Adrenal gland (tissue), 5 donors: ENCODE measurements at regions not wholly inside any gene's neighbourhood (a gene's known extent, or its start where the extent isn't known, plus 50 kb on each side); places are given as distances from the start of the nearest gene placed in this dataset.

Source experiments
- CTCF ChIP-seq, 6 experiments: fragments of 450-650 bp in 4 of 6; fragments of 200-600 bp in 2 of 6; sonication (generic) in 1 of 6; IDR thresholded peaks; 1 replicate in 5 of 6; 2 replicates in 1 of 6; pipeline versions ENCODE4 v1.5.1 to v1.8.0; 2016 to 2021; ENCODE audit warnings: antibody characterized with exemption in 6 of 6, mild to moderate bottlenecking in 2 of 6, moderate library complexity in 1 of 6
- POLR2A ChIP-seq, 2 donors: fragments of 450-650 bp; IDR thresholded peaks; one replicate each; pipeline ENCODE4 v1.6.1; 2017; ENCODE audit warnings: antibody characterized with exemption in 2 of 2, mild to moderate bottlenecking in 2 of 2, moderate library complexity in 1 of 2
- donor health status: DM: no; HTN: no; CAD: no.

DNA sequence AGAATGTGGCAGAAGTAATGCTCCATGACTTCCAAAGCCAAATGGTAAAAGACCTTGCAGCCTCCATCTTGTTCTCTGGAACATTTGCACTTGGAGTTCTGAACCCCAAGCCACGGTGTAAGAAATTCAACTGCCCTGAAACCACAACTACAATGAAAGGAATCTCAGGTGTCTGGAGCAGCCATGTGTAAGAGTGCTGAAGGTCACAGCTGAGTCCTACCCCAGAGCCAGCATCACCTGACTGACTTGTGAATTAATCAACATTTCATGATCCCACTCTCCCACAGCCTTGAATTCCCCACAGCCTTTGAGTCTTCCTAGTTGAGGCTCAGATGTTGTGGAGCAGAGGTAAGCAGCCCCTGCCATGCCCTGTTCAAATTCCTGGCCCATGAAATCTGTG, 192.8 kb upstream of the CAMK1G start:
- TF ChIP-seq CTCF (IDR thresholded peaks at IDR 0.05) (no peak), POLR2A (IDR thresholded peaks at IDR 0.05) (no peak)
